Prostate gland (tissue), 2 donors: ENCODE measurements at regions not wholly inside any gene's neighbourhood (a gene's known extent, or its start where the extent isn't known, plus 50 kb on each side); places are given as distances from the start of the nearest gene placed in this dataset.

ENCODE experiments used
- CTCF ChIP-seq, 4 experiments: fragments of 200-600 bp in 2 of 4; fragments of 450-650 bp in 2 of 4; sonication (generic) in 2 of 4; IDR thresholded peaks; 1 replicate in 3 of 4; 2 replicates in 1 of 4; pipeline ENCODE4 v1.5.1; 2016 to 2019; ENCODE audit warnings: antibody characterized with exemption in 4 of 4, mild to moderate bottlenecking in 2 of 4, moderate library complexity in 2 of 4
- POLR2AphosphoS5 ChIP-seq: sonication (generic); formaldehyde crosslinking; IDR thresholded peaks from one replicate; pipeline ENCODE4 v1.6.1; 2017; ENCODE audit warnings: antibody characterized with exemption

- TF ChIP-seq CTCF (IDR thresholded peaks at IDR 0.05): no peak
- no peak for TF ChIP-seq POLR2AphosphoS5
Measured at GRCh38 chr18:22091341-22091740, 78.0 kb upstream of the GATA6 start.
